ENCODE measurements at regions not wholly inside any gene's neighbourhood (a gene's known extent, or its start where the extent isn't known, plus 50 kb on each side); places are given as distances from the start of the nearest gene placed in this dataset.
"Not testable (repeated sequence)": the region's sequence is repeated elsewhere in the genome, so short reads cannot be mapped to it uniquely, and the experiment has no call there.

- DNase-seq (ENCODE audit: low spot score): peak; percentile 8
These were observed 157.0 kb upstream of the RBM19 start for GRCh38 chr12:114123108-114123507.

DNA sequence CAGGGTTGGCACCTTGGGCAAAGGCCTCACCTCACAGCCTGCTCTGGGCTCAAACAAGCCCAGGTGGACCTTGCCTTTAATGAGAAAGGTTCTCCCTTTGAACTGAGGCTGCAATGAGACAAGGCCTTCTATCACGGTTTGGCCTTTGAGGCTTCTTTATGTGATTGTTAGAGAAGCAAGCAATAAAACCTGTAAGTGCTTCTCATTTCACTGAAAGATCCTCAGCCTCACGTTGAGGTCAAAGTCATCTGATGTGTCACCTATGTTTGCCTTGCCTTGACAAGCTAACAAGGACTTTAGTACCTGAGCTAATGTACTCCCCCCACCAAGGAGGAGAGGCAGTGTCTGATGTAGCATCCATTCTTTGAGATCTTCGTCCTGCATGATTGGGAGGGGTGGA, 155.9 kb upstream of the RBM19 start:
- no peak for DNase-seq (ENCODE audit: low spot score)

DNA sequence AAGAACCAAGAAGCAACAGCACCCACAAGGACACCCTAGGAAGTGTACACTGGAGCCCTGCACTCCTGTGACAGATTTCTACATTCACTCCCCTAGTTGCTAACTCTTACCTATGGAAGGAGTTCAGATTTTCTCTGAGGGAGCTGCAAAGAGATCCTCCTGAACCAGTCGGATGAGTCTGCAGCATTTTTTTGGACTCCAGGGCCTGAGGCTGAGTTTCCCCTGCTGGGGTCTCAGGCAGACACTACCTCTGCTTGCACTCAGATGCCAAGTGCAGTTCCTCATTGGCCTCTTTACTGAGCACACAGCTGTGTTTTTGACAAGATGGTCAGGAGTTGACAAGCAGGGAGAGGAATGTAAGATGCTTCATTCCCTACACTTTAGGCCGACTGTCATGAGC, 153.2 kb upstream of the RBM19 start:
- DNase-seq (ENCODE audit: low spot score): no peak

- DNase-seq (ENCODE audit: low spot score): no peak
These were observed 130.3 kb upstream of the RBM19 start for GRCh38 chr12:114096461-114096860.

GRCh38 chr12:114093520-114093919, 127.4 kb upstream of the RBM19 start:
- DNase-seq (ENCODE audit: low spot score): no peak

- DNase-seq (ENCODE audit: low spot score): no peak
These were observed 126.9 kb upstream of the RBM19 start for GRCh38 chr12:114092981-114093380.

DNA sequence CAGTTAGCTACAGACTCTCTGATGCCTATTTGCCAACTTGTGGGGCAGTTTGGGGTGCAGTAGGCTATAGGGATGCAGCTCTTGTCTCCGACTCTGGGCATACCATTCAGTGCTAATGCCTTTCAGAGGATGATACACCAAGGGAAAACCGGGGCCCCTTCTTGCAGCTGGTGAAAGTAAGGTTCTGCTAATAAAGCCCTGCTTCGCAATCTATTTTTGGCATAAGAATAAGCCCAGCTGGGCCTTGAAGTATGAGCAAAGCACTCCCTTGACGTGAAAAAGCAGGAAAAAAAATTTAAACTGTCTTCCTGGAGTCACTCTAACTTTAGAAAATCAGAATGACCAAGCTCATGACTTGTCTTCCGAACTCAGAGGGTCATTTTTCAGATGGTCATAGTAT, 124.1 kb upstream of the RBM19 start:
- DNase-seq (ENCODE audit: low spot score): no peak

DNA sequence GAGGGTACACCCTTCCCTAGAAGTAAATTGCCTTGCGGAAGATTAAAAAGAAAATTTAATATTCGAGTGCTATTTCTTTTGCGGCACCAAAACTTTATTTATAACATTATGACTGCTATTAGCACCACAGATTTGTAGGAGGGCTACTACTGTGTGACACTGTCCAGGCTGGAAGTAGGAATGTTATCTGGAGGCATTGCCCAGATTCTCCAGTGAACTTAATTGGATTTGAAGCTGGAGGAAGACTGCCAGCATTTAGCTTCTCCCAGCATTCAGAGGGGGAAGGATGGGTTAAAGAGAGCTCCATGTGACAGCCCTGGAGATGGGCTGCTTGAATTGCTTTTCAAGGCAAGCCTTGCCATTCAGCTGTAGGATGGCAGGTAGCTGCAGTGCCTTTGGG, 107.0 kb upstream of the RBM19 start:
- DNase-seq (ENCODE audit: low spot score): no peak

DNA sequence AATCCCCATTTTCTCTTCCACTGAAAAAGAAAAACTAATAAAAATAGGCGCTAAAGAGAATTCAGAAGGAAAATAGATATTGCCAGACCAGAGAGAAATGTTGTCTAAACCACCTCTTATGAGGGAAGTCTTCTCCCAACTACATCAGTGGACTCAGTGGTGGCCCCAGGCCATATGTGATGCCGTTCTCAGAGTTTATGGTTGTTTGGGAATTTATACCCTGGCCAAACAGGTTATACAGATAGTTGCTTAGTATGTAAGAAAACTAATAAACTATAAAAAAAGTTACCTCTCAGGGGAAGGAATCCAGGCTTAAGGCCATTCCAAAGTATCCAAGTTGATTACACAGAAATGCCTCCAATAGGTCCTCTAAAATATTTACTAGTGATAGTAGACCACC, 103.4 kb upstream of the RBM19 start:
- DNase-seq (ENCODE audit: low spot score): no peak

DNA sequence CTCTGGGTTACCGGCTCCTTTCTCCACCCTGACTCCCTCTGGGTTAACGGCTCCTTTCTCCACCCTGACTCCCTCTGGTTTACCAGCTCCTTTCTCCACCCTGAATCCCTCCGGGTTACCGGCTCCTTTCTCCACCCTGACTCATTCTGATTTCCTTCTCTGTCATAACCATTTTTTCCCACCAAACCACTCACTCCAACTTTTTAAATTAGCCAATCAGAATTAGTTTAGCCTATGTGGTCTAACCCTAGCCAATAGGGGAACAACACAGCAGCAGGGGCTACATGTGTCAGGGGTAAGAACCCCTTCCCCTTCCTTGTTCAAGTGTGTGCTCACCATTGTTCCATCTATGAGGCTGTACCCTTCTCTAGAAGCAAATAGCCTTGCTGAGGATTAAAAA, 98.4 kb upstream of the RBM19 start:
- DNase-seq (ENCODE audit: low spot score): no peak

- DNase-seq (ENCODE audit: low spot score): not testable (repeated sequence)
These were observed 97.9 kb upstream of the RBM19 start for GRCh38 chr12:114064034-114064433.

GRCh38 chr12:114063435-114063834, 97.3 kb upstream of the RBM19 start:
- no peak for DNase-seq (ENCODE audit: low spot score)

GRCh38 chr12:114056351-114056750, 90.2 kb upstream of the RBM19 start:
- DNase-seq (ENCODE audit: low spot score): not testable (repeated sequence)

GRCh38 chr12:114054982-114055381, 88.9 kb upstream of the RBM19 start:
- no peak for DNase-seq (ENCODE audit: low spot score)

DNA sequence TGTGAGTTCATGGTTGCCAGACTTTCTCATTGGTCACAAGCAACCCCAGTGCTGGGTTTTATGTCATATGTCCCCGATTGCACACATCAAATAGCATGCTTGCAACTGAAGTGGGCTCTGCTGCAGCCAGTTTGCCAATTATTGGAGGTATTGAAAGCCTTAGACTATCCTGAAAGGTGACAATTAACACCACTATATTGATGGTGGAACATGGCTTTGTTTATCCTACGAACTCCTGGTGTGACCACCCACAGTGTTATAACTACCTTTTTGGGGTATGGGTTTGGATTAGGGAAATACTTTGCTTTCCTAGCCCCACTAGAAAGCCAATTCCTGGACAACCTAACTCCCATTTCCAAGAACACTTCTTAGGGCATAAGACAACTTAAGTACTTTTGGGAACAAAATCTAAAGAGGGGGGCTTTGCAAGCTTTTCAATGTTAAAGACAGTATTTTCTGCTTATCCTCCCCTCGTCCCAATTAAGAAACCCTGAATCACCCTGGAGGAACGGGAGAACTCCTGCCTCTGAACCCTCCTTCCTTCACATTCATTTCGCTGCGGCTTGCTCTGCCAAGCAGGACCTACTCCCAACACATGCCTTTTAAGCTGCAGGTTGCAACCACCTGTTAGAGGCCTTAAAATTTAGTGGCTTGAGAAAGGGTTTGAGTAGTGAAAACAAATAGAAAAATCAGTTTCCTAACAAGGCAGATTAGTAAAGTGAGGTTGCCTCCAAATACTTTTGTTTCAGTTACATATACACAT, 80.3 kb upstream of the RBM19 start:
- no peak for DNase-seq (ENCODE audit: low spot score)

- DNase-seq (ENCODE audit: low spot score): no peak
These were observed 79.2 kb upstream of the RBM19 start for GRCh38 chr12:114045349-114045748.

DNA sequence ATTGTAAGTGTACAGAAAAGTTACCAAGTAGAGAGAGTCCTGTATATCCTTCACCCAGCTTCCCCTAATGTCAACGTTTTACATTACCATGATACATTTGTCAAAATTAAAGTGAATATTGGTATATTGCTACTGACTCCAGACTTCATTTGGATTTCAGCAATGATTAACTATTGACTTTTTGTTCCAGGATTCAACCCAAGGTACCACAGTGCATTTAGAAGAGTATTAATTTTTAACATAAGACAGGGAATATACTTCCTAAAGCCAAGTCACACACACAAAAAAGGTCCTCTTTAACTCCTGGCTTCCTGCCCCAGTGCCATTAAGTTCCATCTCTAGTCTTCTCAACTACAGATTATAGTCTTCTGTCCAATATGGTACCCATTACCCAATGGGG, 75.5 kb upstream of the RBM19 start:
- DNase-seq (ENCODE audit: low spot score): no peak

DNA sequence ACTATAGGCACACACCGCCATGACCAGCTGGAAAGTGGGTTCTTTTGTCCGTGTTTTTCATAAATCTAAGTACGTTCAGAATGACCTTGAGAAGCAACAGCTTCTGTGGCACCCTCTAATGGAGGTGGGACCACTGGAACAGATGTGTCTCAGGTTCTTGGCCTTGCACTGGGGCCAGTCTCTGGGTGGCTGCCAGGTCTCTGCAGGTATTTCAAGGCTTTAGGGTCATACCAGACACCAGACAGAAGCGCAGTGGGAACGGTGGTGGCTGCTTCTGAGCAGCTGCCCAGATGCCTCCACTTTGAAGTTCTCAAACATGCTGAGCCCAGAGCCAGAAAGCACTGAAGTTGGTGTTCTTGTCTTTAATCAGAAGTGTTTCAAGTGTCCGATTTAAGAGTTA, 75.0 kb upstream of the RBM19 start:
- no peak for DNase-seq (ENCODE audit: low spot score)

- no peak for DNase-seq (ENCODE audit: low spot score)
These were observed 72.8 kb upstream of the RBM19 start for GRCh38 chr12:114038962-114039361.

DNA sequence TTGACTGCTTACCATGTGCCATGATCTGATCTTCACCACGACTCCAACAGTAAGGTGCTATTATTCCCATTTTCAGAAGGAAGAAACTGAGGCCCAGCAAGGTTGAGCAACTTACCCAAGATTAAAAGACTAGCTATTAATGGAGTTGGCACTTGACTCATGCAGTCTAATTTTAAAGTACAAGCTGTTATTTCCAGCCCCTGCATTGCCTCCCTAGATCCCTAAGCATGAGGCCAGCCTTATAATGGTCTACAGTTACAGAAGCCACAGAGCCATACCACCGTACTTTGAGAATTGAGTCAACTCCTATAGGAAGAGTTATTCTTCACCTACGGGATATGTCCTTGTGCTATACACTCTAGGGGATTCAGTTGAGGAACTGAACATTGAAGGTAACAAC, 66.7 kb upstream of the RBM19 start:
- no peak for DNase-seq (ENCODE audit: low spot score)

- no peak for DNase-seq (ENCODE audit: low spot score)
These were observed 64.3 kb upstream of the RBM19 start for GRCh38 chr12:114030451-114030850.

DNA sequence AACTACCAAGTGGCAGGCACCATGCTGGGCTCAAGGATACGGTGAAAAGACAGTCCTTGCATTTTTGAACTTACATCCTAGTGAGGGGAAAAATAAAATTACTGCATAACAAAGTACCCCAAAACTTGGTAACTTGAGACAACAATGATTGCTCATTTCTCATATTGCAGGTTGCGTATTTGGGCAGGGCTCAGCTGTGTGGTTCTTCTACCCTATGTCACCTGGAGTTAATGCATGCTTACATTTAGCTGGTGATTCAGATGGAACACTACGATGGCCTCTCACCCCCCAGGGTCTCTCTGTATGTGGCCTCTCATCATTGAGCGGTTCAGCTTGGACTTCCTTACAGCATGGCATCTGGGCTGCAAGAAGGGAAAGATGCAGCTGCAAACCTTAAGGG, 60.7 kb upstream of the RBM19 start:
- DNase-seq (ENCODE audit: low spot score): no peak

GRCh38 chr12:114025935-114026334, 59.8 kb upstream of the RBM19 start:
- DNase-seq (ENCODE audit: low spot score): no peak

DNA sequence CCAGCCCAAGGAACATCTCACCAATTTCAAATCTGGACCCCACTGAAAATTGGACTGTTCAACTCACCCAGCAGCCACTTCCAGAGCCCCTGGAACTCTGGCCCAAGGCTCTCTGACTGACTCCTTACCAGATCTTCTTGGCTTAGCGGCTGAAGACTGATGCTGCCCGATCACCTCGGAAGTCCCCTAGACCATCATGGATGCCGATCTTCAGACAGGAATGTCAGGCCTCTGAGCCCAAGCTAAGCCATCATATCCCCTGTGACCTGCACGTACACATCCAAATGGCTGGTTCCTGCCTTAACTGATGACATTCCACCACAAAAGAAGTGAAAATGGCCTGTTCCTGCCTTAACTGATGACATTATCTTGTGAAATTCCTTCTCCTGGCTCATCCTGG, 56.0 kb upstream of the RBM19 start:
- not testable (repeated sequence) for DNase-seq (ENCODE audit: low spot score)

All from SW480 (cell line).